ENCODE measurements at regions not wholly inside any gene's neighbourhood (a gene's known extent, or its start where the extent isn't known, plus 50 kb on each side); places are given as distances from the start of the nearest gene placed in this dataset.

- Histone ChIP-seq H3K4me3 (no peak overlapping the region), H3K79me2 (ENCODE audit: control insufficient read depth, insufficient read depth, low read length) (no peaks in the 10 kb centered on the region), H4K20me1 (ENCODE audit: control insufficient read depth, insufficient read depth) (no peaks in the 10 kb centered on the region), H3K27ac (ENCODE audit: control insufficient read depth, insufficient read depth) (no peak overlapping the region), H3K9ac (ENCODE audit: control insufficient read depth, insufficient read depth, low read length) (no peak overlapping the region), H3K27me3 (replicated peaks in 1 of 2; ENCODE audit: control insufficient read depth in 2 of 2, insufficient read depth in 2 of 2, low read length in 1 of 2) (no peaks in the 10 kb centered on the region), H2AFZ (ENCODE audit: control insufficient read depth, low read depth, low read length) (no peak overlapping the region), H3K4me1 (ENCODE audit: control insufficient read depth, insufficient read depth, low read length) (no peaks in the 10 kb centered on the region), H3K36me3 (ENCODE audit: control insufficient read depth in 2 of 2, insufficient read depth in 2 of 2, low read length in 1 of 2) (no peaks in the 10 kb centered on the region), H3K9me3 (replicated peaks; ENCODE audit: control insufficient read depth, insufficient read depth, low read length) (no peaks in the 10 kb centered on the region), H3K4me2 (ENCODE audit: control insufficient read depth, insufficient read depth) (no peak overlapping the region)
- ChIA-PET SMC1A (ENCODE audit: uncharacterized antibody, unreplicated experiment) (no interaction called here), RAD21 (ENCODE audit: unreplicated experiment) (no interaction called here), CTCF (interaction anchor here (1.1 kb wide), 1 partner anchor 8 kb away, joined by 4 read pairs; no protein-coding TSS in a partner anchor), POLR2A (no interaction called here)
- in situ Hi-C loops (cut with MboI) (no loop called here), intact Hi-C loops (cut with micrococcal nuclease; ENCODE audit: unreplicated experiment) (no loop called here)
- no peak for ATAC-seq
- BruUV-seq (replicated peaks), result no TSS peak
- FAIRE-seq, result no peak
- 2% methylated on average over 4 of the region's 4 CpGs for WGBS (ENCODE audit: insufficient coverage, insufficient replicate concordance, low lambda C conversion rate, missing lambda C conversion rate)
- TF ChIP-seq TCF12 (IDR thresholded peaks at IDR 0.05; ENCODE audit: low read depth, low read length) (no peak), NFYB (IDR thresholded peaks at IDR 0.05; ENCODE audit: insufficient read depth, low read depth, low read length) (no peak), CREM (IDR thresholded peaks at IDR 0.05; ENCODE audit: low read depth) (no peak)
- DNase-seq (ENCODE audit: low read depth, low spot score), result no peak
Measured at GRCh38 chr2:116223912-116224311, 1590.6 kb upstream of the DDX18 start.

DNA sequence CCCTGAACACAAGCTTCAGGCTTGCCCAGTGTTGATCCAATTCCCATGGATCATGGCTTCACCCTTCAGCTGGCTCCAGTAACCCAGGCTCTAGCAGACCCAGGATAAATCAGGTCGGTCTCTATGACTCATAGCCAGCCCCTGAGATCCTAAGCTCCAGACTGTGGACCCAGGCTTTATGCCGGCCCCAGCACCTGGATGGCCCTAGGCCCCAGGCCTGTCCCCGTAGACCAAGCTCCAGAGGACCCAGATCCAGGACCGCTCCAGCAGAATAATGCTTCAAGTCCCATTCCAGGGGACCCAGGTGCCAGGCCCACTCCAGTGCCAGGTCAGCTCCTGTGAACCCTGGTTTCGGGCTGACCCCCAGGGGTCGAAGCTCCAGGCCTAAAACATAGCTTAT lies 1589.9 kb upstream of the DDX18 start:
- ATAC-seq (no peak), DNase-seq (ENCODE audit: low read depth, low spot score) (no peak), FAIRE-seq (no peak)
- Histone ChIP-seq H4K20me1 (ENCODE audit: control insufficient read depth, insufficient read depth) (no peaks in the 10 kb centered on the region), H3K27me3 (replicated peaks in 1 of 2; ENCODE audit: control insufficient read depth in 2 of 2, insufficient read depth in 2 of 2, low read length in 1 of 2) (no peaks in the 10 kb centered on the region), H2AFZ (ENCODE audit: control insufficient read depth, low read depth, low read length) (no peak overlapping the region), H3K9me3 (replicated peaks; ENCODE audit: control insufficient read depth, insufficient read depth, low read length) (no peaks in the 10 kb centered on the region), H3K4me3 (no peak overlapping the region), H3K36me3 (ENCODE audit: control insufficient read depth in 2 of 2, insufficient read depth in 2 of 2, low read length in 1 of 2) (no peaks in the 10 kb centered on the region), H3K4me1 (ENCODE audit: control insufficient read depth, insufficient read depth, low read length) (no peaks in the 10 kb centered on the region), H3K4me2 (ENCODE audit: control insufficient read depth, insufficient read depth) (no peak overlapping the region), H3K79me2 (ENCODE audit: control insufficient read depth, insufficient read depth, low read length) (no peaks in the 10 kb centered on the region), H3K9ac (ENCODE audit: control insufficient read depth, insufficient read depth, low read length) (no peak overlapping the region), H3K27ac (ENCODE audit: control insufficient read depth, insufficient read depth) (no peak overlapping the region)
- in situ Hi-C loops (cut with MboI) (no loop called here), intact Hi-C loops (cut with micrococcal nuclease; ENCODE audit: unreplicated experiment) (no loop called here)
- BruUV-seq (replicated peaks), result no TSS peak
- RAD21 ChIA-PET (ENCODE audit: unreplicated experiment), result no interaction called here
- POLR2A ChIA-PET, result no interaction called here
- CTCF ChIA-PET, result no interaction called here
- TF ChIP-seq POLR2AphosphoS5 (IDR thresholded peaks at IDR 0.05; ENCODE audit: low read length), result no peak
- TF ChIP-seq PAX5 (IDR thresholded peaks at IDR 0.05; ENCODE audit: borderline replicate concordance, low read depth, low read length), result no peak
- no peak for TF ChIP-seq ZSCAN29 (IDR thresholded peaks at IDR 0.05)
- WGBS (ENCODE audit: insufficient coverage, insufficient replicate concordance, low lambda C conversion rate, missing lambda C conversion rate), result 5% methylated on average over 6 of the region's 6 CpGs
- SMC1A ChIA-PET (ENCODE audit: uncharacterized antibody, unreplicated experiment), result interaction anchor here (1.0 kb wide), 1 partner anchor 1264 kb away, joined by 3 read pairs; no protein-coding TSS in a partner anchor

Measured in GM12878 (cell line).